ENCODE measurements at regions not wholly inside any gene's neighbourhood (a gene's known extent, or its start where the extent isn't known, plus 50 kb on each side); places are given as distances from the start of the nearest gene placed in this dataset.

DNA sequence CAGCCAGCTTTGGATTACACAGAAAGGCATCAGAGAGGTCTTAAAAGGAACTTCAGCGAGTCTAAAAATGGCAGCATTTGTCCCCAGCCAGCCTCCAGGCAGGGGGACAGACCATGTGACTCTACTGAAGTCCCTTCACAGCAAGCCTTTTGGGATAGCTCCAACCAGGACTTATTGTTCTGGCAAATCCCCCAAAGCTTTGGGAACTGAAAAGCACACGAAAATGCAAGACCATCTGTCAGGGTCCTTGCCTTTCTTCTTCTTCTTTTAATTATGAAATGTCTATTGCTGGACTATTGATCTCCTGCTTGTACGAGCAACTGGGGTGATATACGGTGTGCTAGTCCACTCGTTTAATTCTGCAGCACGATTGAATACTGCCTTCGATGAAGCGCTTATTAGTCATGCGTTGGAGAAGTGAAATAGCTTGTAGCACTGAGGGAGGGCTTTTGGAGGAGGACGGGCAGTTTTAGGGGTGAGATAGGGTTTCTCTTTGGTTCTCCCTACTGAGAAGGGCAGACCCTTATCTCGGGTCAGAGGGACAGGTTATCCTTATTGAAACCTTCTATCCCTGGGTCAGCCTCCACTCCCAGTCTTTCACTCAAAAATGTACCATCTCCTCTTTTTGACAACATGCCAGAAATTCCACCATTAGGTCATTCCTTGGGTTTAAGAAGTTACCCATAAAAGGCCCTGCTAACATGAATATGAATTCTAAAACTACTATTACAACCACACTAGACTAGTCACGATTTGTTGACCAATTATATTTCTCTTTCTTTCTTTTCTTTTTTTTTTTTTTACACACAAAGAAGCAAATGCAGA, 416.4 kb downstream of the MIAT start:
- TF ChIP-seq CTCF (IDR thresholded peaks at IDR 0.05) = no peak
- no peak for TF ChIP-seq POLR2AphosphoS5 (IDR thresholded peaks at IDR 0.05; ENCODE audit: insufficient read depth in 1 of 2, low read depth in 1 of 2)

Data from vagina (tissue), 2 donors.